H1 (cell line): ENCODE measurements at regions not wholly inside any gene's neighbourhood (a gene's known extent, or its start where the extent isn't known, plus 50 kb on each side); places are given as distances from the start of the nearest gene placed in this dataset.

ENCODE experiments used
- CTCF ChIA-PET: fragments of 300-600 bp; sonication (Branson Sonifier 250); formaldehyde crosslinking; loops from one replicate; lab custom pipeline; 2021; ENCODE audit not compliant: partially characterized antibody; lab: Charles Lee
- POLR2A ChIA-PET: fragments of 300-600 bp; sonication (Branson Sonifier 250); formaldehyde crosslinking; loops from one replicate; lab custom pipeline; 2021; ENCODE audit warnings: inconsistent platforms; ENCODE audit not compliant: partially characterized antibody; lab: Charles Lee
- DNase-seq, 2 experiments: peaks; one replicate each; pipeline versions ENCODE4 v3.0.0 to v3.0.0-alpha.2; 2010 to 2022; ENCODE audit warnings: low spot score in 2 of 2, low read depth in 1 of 2, mixed read lengths in 1 of 2
- FAIRE-seq: peaks from 2 replicates; lab custom pipeline; 2011; peaks lifted over from hg19 to GRCh38; lab: Jason Lieb, UNC
- H2AFZ ChIP-seq: 2 replicates; pipeline ENCODE4 v1.8.1; 2012; ENCODE audit warnings: low read length, inconsistent platforms
- H2AK5ac ChIP-seq: 2 replicates; pipeline ENCODE4 v1.6.1; 2013; ENCODE audit warnings: low read depth, low read length
- H2BK120ac ChIP-seq: replicated peaks from 2 replicates; pipeline ENCODE3; 2013; ENCODE audit warnings: low read depth, low read length, inconsistent platforms
- H2BK12ac ChIP-seq: 2 replicates; pipeline ENCODE4 v1.6.1; 2013; ENCODE audit warnings: low read depth, low read length
- H2BK15ac ChIP-seq: 2 replicates; pipeline ENCODE4 v1.6.1; 2013; ENCODE audit warnings: low read length
- H2BK20ac ChIP-seq: 2 replicates; pipeline ENCODE4 v1.6.1; 2013; ENCODE audit warnings: low read length
- H2BK5ac ChIP-seq: 2 replicates; pipeline ENCODE4 v1.6.1; 2013; ENCODE audit warnings: low read depth, low read length
- H3K14ac ChIP-seq: 2 replicates; pipeline ENCODE4 v1.6.1; 2013; ENCODE audit warnings: inconsistent platforms; ENCODE audit not compliant: insufficient read length
- H3K18ac ChIP-seq: 2 replicates; pipeline ENCODE4 v1.6.1; 2013; ENCODE audit warnings: low read length; ENCODE audit errors: extremely low read depth
- H3K23ac ChIP-seq: 2 replicates; pipeline ENCODE4 v1.6.1; 2013; ENCODE audit warnings: inconsistent platforms; ENCODE audit not compliant: insufficient read length
- H3K23me2 ChIP-seq: 2 replicates; pipeline ENCODE4 v1.6.1; 2013; ENCODE audit warnings: low read depth, low read length
- H3K27ac ChIP-seq: 2 replicates; pipeline ENCODE4 v1.6.1; 2011; ENCODE audit warnings: low read depth, low read length, inconsistent platforms
- H3K27me3 ChIP-seq, 4 experiments: replicated peaks in 1 of 4; 1 replicate in 1 of 4; 2 replicates in 3 of 4; pipeline versions ENCODE4 v1.6.1 to v1.8.1; 2011 to 2013; ENCODE audit warnings: low read length in 3 of 4, mild to moderate bottlenecking in 3 of 4, inconsistent platforms in 2 of 4, mixed read lengths in 2 of 4, moderate library complexity in 1 of 4; ENCODE audit not compliant: control insufficient read depth in 3 of 4, insufficient read depth in 3 of 4; ENCODE audit errors: extremely low read depth in 1 of 4
- H3K36me3 ChIP-seq, 4 experiments: 2 replicates each; pipeline versions ENCODE4 v1.6.1 to v1.8.1; 2011 to 2013; ENCODE audit warnings: mild to moderate bottlenecking in 4 of 4, low read length in 3 of 4, moderate library complexity in 2 of 4, control low read depth in 1 of 4, inconsistent platforms in 1 of 4; ENCODE audit not compliant: insufficient read depth in 4 of 4, control insufficient read depth in 2 of 4
- H3K4ac ChIP-seq: replicated peaks from 2 replicates; pipeline ENCODE3; 2013; ENCODE audit warnings: low read length, low read depth, mixed read lengths, inconsistent platforms; ENCODE audit not compliant: insufficient read length
- H3K4me1 ChIP-seq, 4 experiments: replicated peaks in 1 of 4; 1 replicate in 1 of 4; 2 replicates in 3 of 4; pipeline versions ENCODE4 v1.6.1 to v1.8.1; 2011 to 2013; ENCODE audit warnings: low read length in 3 of 4, inconsistent platforms in 2 of 4, mixed read lengths in 1 of 4; ENCODE audit not compliant: insufficient read depth in 4 of 4, control insufficient read depth in 3 of 4
- H3K4me2 ChIP-seq, 2 experiments: 2 replicates each; pipeline versions ENCODE4 v1.6.1 to v1.8.1; 2011 to 2013; ENCODE audit warnings: low read depth in 2 of 2, low read length in 2 of 2, control low read depth in 1 of 2, inconsistent platforms in 1 of 2, mild to moderate bottlenecking in 1 of 2; ENCODE audit not compliant: insufficient read depth in 1 of 2
- H3K4me3 ChIP-seq, 4 experiments: fragments of 200-600, 300-600 bp in 1 of 4; sonication (generic), shearing (Covaris generic), sonication (Bioruptor Twin) in 1 of 4; 2 replicates each; pipeline versions ENCODE4 v1.5.1 to v1.8.1; 2011 to 2016; ENCODE audit warnings: low read length in 4 of 4, low read depth in 3 of 4, control low read depth in 2 of 4, inconsistent platforms in 2 of 4, mild to moderate bottlenecking in 2 of 4, mixed read lengths in 1 of 4, moderate library complexity in 1 of 4; ENCODE audit not compliant: insufficient read depth in 2 of 4; ENCODE audit errors: extremely low read depth in 1 of 4
- H3K56ac ChIP-seq: replicated peaks from 2 replicates; pipeline ENCODE3; 2013; ENCODE audit warnings: low read depth, mild to moderate bottlenecking, mixed read lengths, low read length, inconsistent platforms; ENCODE audit not compliant: insufficient read length
- H3K79me1 ChIP-seq: 2 replicates; pipeline ENCODE4 v1.6.1; 2013; ENCODE audit warnings: low read depth, low read length, control low read depth
- H3K79me2 ChIP-seq, 2 experiments: 2 replicates each; pipeline versions ENCODE4 v1.6.1 to v1.8.1; 2012 to 2013; ENCODE audit warnings: low read length in 2 of 2, mild to moderate bottlenecking in 2 of 2, inconsistent platforms in 1 of 2; ENCODE audit not compliant: insufficient read depth in 2 of 2, control insufficient read depth in 1 of 2
- H3K9ac ChIP-seq, 4 experiments: replicated peaks in 1 of 4; 1 replicate in 1 of 4; 2 replicates in 3 of 4; pipeline versions ENCODE4 v1.6.1 to v1.8.1; 2011 to 2013; ENCODE audit warnings: low read depth in 3 of 4, low read length in 3 of 4, control low read depth in 2 of 4, mild to moderate bottlenecking in 2 of 4, moderate library complexity in 2 of 4, inconsistent platforms in 1 of 4; ENCODE audit errors: extremely low read depth in 1 of 4
- H3K9me3 ChIP-seq, 2 experiments: 2 replicates each; pipeline versions ENCODE4 v1.6.1 to v1.8.1; 2012 to 2013; ENCODE audit warnings: mild to moderate bottlenecking in 2 of 2, moderate library complexity in 2 of 2, control low read depth in 1 of 2, inconsistent platforms in 1 of 2, low read depth in 1 of 2, low read length in 1 of 2, mixed read lengths in 1 of 2; ENCODE audit not compliant: insufficient read depth in 2 of 2
- H4K20me1 ChIP-seq, 2 experiments: replicated peaks in 1 of 2; 2 replicates each; pipeline versions ENCODE3 to v1.8.1; 2011 to 2013; ENCODE audit warnings: inconsistent platforms in 2 of 2, low read length in 2 of 2, mild to moderate bottlenecking in 1 of 2; ENCODE audit not compliant: insufficient read depth in 2 of 2, control insufficient read depth in 1 of 2
- H4K5ac ChIP-seq: 2 replicates; pipeline ENCODE4 v1.6.1; 2013; ENCODE audit warnings: low read length, low read depth, mixed read lengths, inconsistent platforms; ENCODE audit not compliant: insufficient read length
- H4K8ac ChIP-seq: 2 replicates; pipeline ENCODE4 v1.8.0; 2013; ENCODE audit warnings: mild to moderate bottlenecking, moderate library complexity, low read length, inconsistent platforms; ENCODE audit not compliant: insufficient read depth; ENCODE audit errors: extremely low read depth
- H4K91ac ChIP-seq: replicated peaks from 2 replicates; pipeline ENCODE3; 2013; ENCODE audit warnings: low read length, mixed read lengths, inconsistent platforms; ENCODE audit not compliant: insufficient read length
- BCL11A ChIP-seq, 2 experiments: IDR thresholded peaks; one replicate each; pipeline ENCODE4 v1.6.1; 2011; ENCODE audit warnings: low read depth in 2 of 2, low read length in 2 of 2, mild to moderate bottlenecking in 2 of 2
- CBX5 ChIP-seq: fragments of 300-800, 300-1000 bp; sonication (generic); IDR thresholded peaks from 2 replicates; pipeline ENCODE4 v1.7.1; 2016; ENCODE audit warnings: antibody characterized with exemption, low read length, low read depth
- CHD1 ChIP-seq: IDR thresholded peaks from 2 replicates; pipeline ENCODE4 v1.6.1; 2012; ENCODE audit warnings: low read depth, low read length, improper control_type of control experiment
- CREB1 ChIP-seq: IDR thresholded peaks from 2 replicates; pipeline ENCODE4 v1.6.1; 2012; ENCODE audit warnings: inconsistent platforms
- FOSL1 ChIP-seq: IDR thresholded peaks from 2 replicates; pipeline ENCODE4 v1.6.1; 2011; ENCODE audit warnings: mild to moderate bottlenecking, low read depth, low read length, moderate library complexity; ENCODE audit not compliant: insufficient read depth
- POLR2AphosphoS5 ChIP-seq: IDR thresholded peaks from 2 replicates; pipeline ENCODE4 v1.6.1; 2011; ENCODE audit warnings: low read depth, low read length
- SRF ChIP-seq: IDR thresholded peaks from 2 replicates; pipeline ENCODE4 v1.6.1; 2011; ENCODE audit warnings: mild to moderate bottlenecking, low read depth, low read length, moderate library complexity
- SUZ12 ChIP-seq: fragments of 200-600 bp; sonication (generic); IDR thresholded peaks from 2 replicates; pipeline ENCODE4 v1.6.1; 2012; ENCODE audit warnings: mild to moderate bottlenecking, inconsistent platforms, low read length, moderate library complexity, mixed read lengths
- TEAD4 ChIP-seq: IDR thresholded peaks from 2 replicates; pipeline ENCODE4 v1.6.1; 2012; ENCODE audit warnings: low read depth, low read length, inconsistent platforms, mixed read lengths
- ZNF274 ChIP-seq: IDR thresholded peaks from 2 replicates; pipeline ENCODE4 v1.7.0; 2012; ENCODE audit warnings: low read length, borderline replicate concordance; ENCODE audit errors: extremely low read depth
- WGBS, 2 experiments: shearing (Covaris generic) in 1 of 2; methylation state at CpG; one replicate each; pipeline versions ENCODE4 v1.1.6 to v1.1.7; 2013 to 2015; ENCODE audit warnings: low lambda C conversion rate in 2 of 2, mixed read lengths in 2 of 2, inconsistent platforms in 1 of 2, low coverage in 1 of 2, missing lambda C conversion rate in 1 of 2; ENCODE audit not compliant: insufficient replicate concordance in 2 of 2, insufficient coverage in 1 of 2, insufficient read length in 1 of 2; ENCODE audit errors: extremely low coverage in 1 of 2, missing lambda C conversion rate in 1 of 2; 5-methylcytosine and 5-hydroxymethylcytosine counted together
- TF ChIP-seq, protein P1 (sequence below): IDR thresholded peaks from 2 replicates; pipeline ENCODE4 v1.6.1; 2012; ENCODE audit warnings: low read length, inconsistent platforms
- TF ChIP-seq, protein P2 (sequence below), 3 experiments: IDR thresholded peaks; 1 replicate in 2 of 3; 2 replicates in 1 of 3; pipeline versions ENCODE4 v1.5.1 to v1.6.1; 2011; ENCODE audit warnings: low read length in 3 of 3, mild to moderate bottlenecking in 3 of 3, inconsistent platforms in 2 of 3, low read depth in 1 of 3, moderate library complexity in 1 of 3; ENCODE audit not compliant: insufficient read depth in 1 of 3; ENCODE audit errors: control extremely low read depth in 1 of 3

DNA sequence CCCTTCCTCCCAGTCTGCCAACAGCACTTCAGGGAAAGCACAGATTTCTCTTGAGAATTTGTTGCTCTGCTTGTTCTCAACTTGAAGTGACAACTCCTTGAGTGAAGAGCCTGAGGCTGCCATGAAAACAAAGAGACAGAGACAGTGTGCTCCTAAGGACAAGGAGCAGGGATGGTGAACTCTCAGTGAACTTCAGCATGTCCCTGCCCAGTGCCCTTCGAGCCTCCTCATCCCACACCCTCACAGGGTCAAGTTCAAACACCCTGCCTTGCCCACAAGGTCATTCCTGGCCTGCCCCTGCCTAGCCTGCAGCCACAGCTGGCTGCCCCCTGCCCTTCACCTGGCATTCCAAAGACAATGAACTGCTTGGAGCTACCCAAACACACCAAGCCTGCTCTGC, 343.5 kb upstream of the KLHL29 start:
- H2BK5ac ChIP-seq, result no peak overlapping the region; the same call in 1 of the 2 replicates
- H3K27ac ChIP-seq, result no peak overlapping the region
- H3K23ac ChIP-seq, result no peak overlapping the region
- no peaks in the 10 kb centered on the region for H3K79me2 ChIP-seq
- no peak overlapping the region for H2BK12ac ChIP-seq
- no peaks in the 10 kb centered on the region for H3K27me3 ChIP-seq
- H4K91ac ChIP-seq, result no peak overlapping the region
- DNase-seq (no peak), FAIRE-seq (no peak)
- POLR2A ChIA-PET, result no interaction called here
- no peak overlapping the region for H4K8ac ChIP-seq
- H3K9me3 ChIP-seq, result no peaks in the 10 kb centered on the region
- no peak overlapping the region for H3K14ac ChIP-seq
- CTCF ChIA-PET, result no interaction called here
- H4K5ac ChIP-seq, result no peak overlapping the region
- H3K79me1 ChIP-seq, result no peaks in the 10 kb centered on the region
- H2AFZ ChIP-seq, result no peak overlapping the region
- H2BK120ac ChIP-seq, result no peak overlapping the region
- H2BK20ac ChIP-seq, result no peak overlapping the region
- H3K4me3 ChIP-seq, result no peak overlapping the region
- no peaks in the 10 kb centered on the region for H3K36me3 ChIP-seq
- no peak overlapping the region for H3K4me2 ChIP-seq
- H4K20me1 ChIP-seq, result no peaks in the 10 kb centered on the region
- no peak overlapping the region for H3K9ac ChIP-seq
- H3K56ac ChIP-seq, result no peak overlapping the region
- H2BK15ac ChIP-seq, result no peak overlapping the region
- H3K23me2 ChIP-seq, result no peaks in the 10 kb centered on the region
- no peak overlapping the region for H2AK5ac ChIP-seq
- H3K18ac ChIP-seq, result no peak overlapping the region
- WGBS, 2 experiments, result 93% methylated on average over 1 of the region's 1 CpG; no CpG with 5 or more reads in 1 of the 2 experiments
- no peak overlapping the region for H3K4ac ChIP-seq
- no peaks in the 10 kb centered on the region for H3K4me1 ChIP-seq
- TF ChIP-seq CHD1, result no peak
- TF ChIP-seq, protein P1, sequence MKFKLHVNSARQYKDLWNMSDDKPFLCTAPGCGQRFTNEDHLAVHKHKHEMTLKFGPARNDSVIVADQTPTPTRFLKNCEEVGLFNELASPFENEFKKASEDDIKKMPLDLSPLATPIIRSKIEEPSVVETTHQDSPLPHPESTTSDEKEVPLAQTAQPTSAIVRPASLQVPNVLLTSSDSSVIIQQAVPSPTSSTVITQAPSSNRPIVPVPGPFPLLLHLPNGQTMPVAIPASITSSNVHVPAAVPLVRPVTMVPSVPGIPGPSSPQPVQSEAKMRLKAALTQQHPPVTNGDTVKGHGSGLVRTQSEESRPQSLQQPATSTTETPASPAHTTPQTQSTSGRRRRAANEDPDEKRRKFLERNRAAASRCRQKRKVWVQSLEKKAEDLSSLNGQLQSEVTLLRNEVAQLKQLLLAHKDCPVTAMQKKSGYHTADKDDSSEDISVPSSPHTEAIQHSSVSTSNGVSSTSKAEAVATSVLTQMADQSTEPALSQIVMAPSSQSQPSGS, result no peak
- no peak for TF ChIP-seq POLR2AphosphoS5
- no peak for TF ChIP-seq ZNF274
- no peak for TF ChIP-seq SUZ12
- no peak for TF ChIP-seq SRF
- no peak for TF ChIP-seq TEAD4
- TF ChIP-seq BCL11A (IDR thresholded peaks at IDR 0.05; ENCODE audit: low read depth in 2 of 2, low read length in 2 of 2), result no peak
- TF ChIP-seq, protein P2, sequence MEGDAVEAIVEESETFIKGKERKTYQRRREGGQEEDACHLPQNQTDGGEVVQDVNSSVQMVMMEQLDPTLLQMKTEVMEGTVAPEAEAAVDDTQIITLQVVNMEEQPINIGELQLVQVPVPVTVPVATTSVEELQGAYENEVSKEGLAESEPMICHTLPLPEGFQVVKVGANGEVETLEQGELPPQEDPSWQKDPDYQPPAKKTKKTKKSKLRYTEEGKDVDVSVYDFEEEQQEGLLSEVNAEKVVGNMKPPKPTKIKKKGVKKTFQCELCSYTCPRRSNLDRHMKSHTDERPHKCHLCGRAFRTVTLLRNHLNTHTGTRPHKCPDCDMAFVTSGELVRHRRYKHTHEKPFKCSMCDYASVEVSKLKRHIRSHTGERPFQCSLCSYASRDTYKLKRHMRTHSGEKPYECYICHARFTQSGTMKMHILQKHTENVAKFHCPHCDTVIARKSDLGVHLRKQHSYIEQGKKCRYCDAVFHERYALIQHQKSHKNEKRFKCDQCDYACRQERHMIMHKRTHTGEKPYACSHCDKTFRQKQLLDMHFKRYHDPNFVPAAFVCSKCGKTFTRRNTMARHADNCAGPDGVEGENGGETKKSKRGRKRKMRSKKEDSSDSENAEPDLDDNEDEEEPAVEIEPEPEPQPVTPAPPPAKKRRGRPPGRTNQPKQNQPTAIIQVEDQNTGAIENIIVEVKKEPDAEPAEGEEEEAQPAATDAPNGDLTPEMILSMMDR (IDR thresholded peaks at IDR 0.05; ENCODE audit: control extremely low read depth in 1 of 3, insufficient read depth in 1 of 3, low read depth in 1 of 3, low read length in 3 of 3), result no peak
- no peak for TF ChIP-seq CBX5
- TF ChIP-seq FOSL1, result no peak
- TF ChIP-seq CREB1, result no peak
